Fibroblast of lung (primary cell): ENCODE measurements at regions not wholly inside any gene's neighbourhood (a gene's known extent, or its start where the extent isn't known, plus 50 kb on each side); places are given as distances from the start of the nearest gene placed in this dataset.

ENCODE experiments used
- DNase-seq, 2 donors: peaks; one replicate each; pipeline versions ENCODE4 v3.0.0 to v3.0.0-alpha.2; 2010; ENCODE audit warnings: low read depth in 2 of 2
- H2AFZ ChIP-seq: 2 replicates; pipeline ENCODE4 v1.5.1; 2012; ENCODE audit warnings: low read length, control low read depth, inconsistent platforms
- H3K27ac ChIP-seq: 2 replicates; pipeline ENCODE4 v1.5.1; 2011; ENCODE audit warnings: low read length, control low read depth; ENCODE audit not compliant: insufficient read depth
- H3K27me3 ChIP-seq: 2 replicates; pipeline ENCODE4 v1.5.1; 2011; ENCODE audit warnings: mild to moderate bottlenecking, low read length; ENCODE audit not compliant: control insufficient read depth, insufficient read depth
- H3K36me3 ChIP-seq: 2 replicates; pipeline ENCODE4 v1.5.1; 2011; ENCODE audit warnings: low read length; ENCODE audit not compliant: control insufficient read depth, insufficient read depth
- H3K4me1 ChIP-seq: 2 replicates; pipeline ENCODE4 v1.5.1; 2011; ENCODE audit warnings: low read length; ENCODE audit not compliant: control insufficient read depth, insufficient read depth; ENCODE audit errors: extremely low read depth
- H3K4me2 ChIP-seq: 2 replicates; pipeline ENCODE4 v1.5.1; 2011; ENCODE audit warnings: low read length, control low read depth; ENCODE audit not compliant: insufficient read depth; ENCODE audit errors: extremely low read depth
- H3K4me3 ChIP-seq, 4 experiments: fragments of 200-600 bp in 1 of 4; sonication (generic) in 1 of 4; replicated peaks in 1 of 4; 2 replicates each; pipeline ENCODE4 v1.5.1; 2011 to 2016; ENCODE audit warnings: low read length in 4 of 4, low read depth in 3 of 4, mild to moderate bottlenecking in 3 of 4, control low read depth in 2 of 4, inconsistent platforms in 1 of 4, mixed read lengths in 1 of 4; ENCODE audit not compliant: insufficient read depth in 1 of 4; ENCODE audit errors: control extremely low read depth in 1 of 4
- H3K79me2 ChIP-seq: 2 replicates; pipeline ENCODE4 v1.5.1; 2012; ENCODE audit warnings: mild to moderate bottlenecking, low read length, inconsistent platforms; ENCODE audit not compliant: control insufficient read depth, insufficient read depth
- H3K9ac ChIP-seq: 2 replicates; pipeline ENCODE4 v1.5.1; 2011; ENCODE audit warnings: mild to moderate bottlenecking, low read length, control low read depth; ENCODE audit not compliant: insufficient read depth
- H3K9me3 ChIP-seq: 2 replicates; pipeline ENCODE4 v1.5.1; 2012; ENCODE audit warnings: low read depth, low read length; ENCODE audit not compliant: control insufficient read depth, insufficient read depth
- H4K20me1 ChIP-seq: 2 replicates; pipeline ENCODE4 v1.5.1; 2011; ENCODE audit warnings: low read length; ENCODE audit not compliant: control insufficient read depth, insufficient read depth; ENCODE audit errors: extremely low read depth
- CTCF ChIP-seq, 2 donors: IDR thresholded peaks in 1 of 2; conservative IDR thresholded peaks in 1 of 2; 1 replicate in 1 of 2; 2 replicates in 1 of 2; pipeline ENCODE4 v1.5.1; 2011 to 2012; ENCODE audit warnings: low read length in 2 of 2, control low read depth in 1 of 2, inconsistent platforms in 1 of 2, low read depth in 1 of 2, mild to moderate bottlenecking in 1 of 2
- EZH2 ChIP-seq: IDR thresholded peaks from 2 replicates; pipeline ENCODE4 v1.5.1; 2012; ENCODE audit warnings: low read length, control low read depth, mild to moderate bottlenecking; ENCODE audit errors: missing control alignments

- TF ChIP-seq CTCF (conservative IDR thresholded peaks at IDR 0.05 in 1 of 2, IDR thresholded peaks at IDR 0.05 in 1 of 2; ENCODE audit: low read depth in 1 of 2, low read length in 2 of 2) (no peak), EZH2 (no peak)
- H3K36me3 ChIP-seq = no peaks in the 10 kb centered on the region
- no peaks in the 10 kb centered on the region for H4K20me1 ChIP-seq
- no peaks in the 10 kb centered on the region for H3K79me2 ChIP-seq
- H3K9ac ChIP-seq = no peak overlapping the region
- no peak for DNase-seq
- H3K27me3 ChIP-seq = no peaks in the 10 kb centered on the region
- H3K4me1 ChIP-seq = no peaks in the 10 kb centered on the region
- no peak overlapping the region for H3K4me3 ChIP-seq
- no peak overlapping the region for H3K4me2 ChIP-seq
- H3K27ac ChIP-seq = no peak overlapping the region
- H2AFZ ChIP-seq = no peak overlapping the region
- H3K9me3 ChIP-seq = no peaks in the 10 kb centered on the region
These were observed 1334.4 kb upstream of the FLRT2 start for GRCh38 chr14:84195514-84195913.

GRCh38 chr14:84197704-84198103 lies 1332.2 kb upstream of the FLRT2 start:
- Histone ChIP-seq H2AFZ (no peak overlapping the region), H3K4me1 (no peaks in the 10 kb centered on the region), H3K9me3 (no peaks in the 10 kb centered on the region), H3K4me3 (no peak overlapping the region), H4K20me1 (no peaks in the 10 kb centered on the region), H3K36me3 (no peaks in the 10 kb centered on the region), H3K27me3 (no peaks in the 10 kb centered on the region), H3K79me2 (no peaks in the 10 kb centered on the region), H3K27ac (no peak overlapping the region), H3K9ac (no peak overlapping the region), H3K4me2 (no peak overlapping the region)
- DNase-seq = no peak
- TF ChIP-seq CTCF (conservative IDR thresholded peaks at IDR 0.05 in 1 of 2, IDR thresholded peaks at IDR 0.05 in 1 of 2; ENCODE audit: low read depth in 1 of 2, low read length in 2 of 2) (no peak), EZH2 (no peak)

GRCh38 chr14:84202486-84202885 lies 1327.5 kb upstream of the FLRT2 start:
- DNase-seq = peak in 1 of 2 donors; percentile 9
- H3K4me1 ChIP-seq = no peaks in the 10 kb centered on the region
- no peaks in the 10 kb centered on the region for H3K27me3 ChIP-seq
- H3K9ac ChIP-seq = no peak overlapping the region
- no peaks in the 10 kb centered on the region for H4K20me1 ChIP-seq
- no peaks in the 10 kb centered on the region for H3K79me2 ChIP-seq
- no peak overlapping the region for H3K4me2 ChIP-seq
- H3K27ac ChIP-seq = no peak overlapping the region
- H2AFZ ChIP-seq = no peak overlapping the region
- TF ChIP-seq EZH2 = no peak
- TF ChIP-seq CTCF (conservative IDR thresholded peaks at IDR 0.05 in 1 of 2, IDR thresholded peaks at IDR 0.05 in 1 of 2; ENCODE audit: low read depth in 1 of 2, low read length in 2 of 2) = no peak
- H3K9me3 ChIP-seq = no peaks in the 10 kb centered on the region
- H3K36me3 ChIP-seq = no peaks in the 10 kb centered on the region
- H3K4me3 ChIP-seq = no peak overlapping the region
